ENCODE measurements at regions not wholly inside any gene's neighbourhood (a gene's known extent, or its start where the extent isn't known, plus 50 kb on each side); places are given as distances from the start of the nearest gene placed in this dataset.

DNA sequence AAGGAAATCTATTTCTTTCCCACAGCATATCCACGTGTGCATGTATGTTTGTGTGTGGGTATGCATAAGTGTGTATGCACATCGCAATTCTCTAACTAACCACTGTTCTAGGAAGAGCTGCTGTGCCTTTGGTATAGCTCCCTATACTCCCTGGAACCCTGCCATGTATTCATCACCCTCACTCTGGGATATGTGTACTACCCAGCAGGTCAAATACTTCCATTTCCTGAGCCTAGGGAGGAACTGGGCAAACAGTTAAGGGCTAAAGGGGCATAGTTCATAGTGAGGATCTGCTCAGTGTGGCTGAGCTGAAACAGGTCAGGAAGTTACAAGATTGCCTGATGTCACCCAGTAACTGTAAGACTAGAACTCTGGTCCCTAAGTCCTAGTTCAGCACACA, 260.4 kb downstream of the RPLP1 start:
- Histone ChIP-seq H3K27me3 (peaks cover 0 to 6% (median 0%) of the 10 kb centered on the region in 4 donors), H3K4me1 (no peaks in the 10 kb centered on the region), H3K36me3 (no peaks in the 10 kb centered on the region), H3K4me3 (no peak overlapping the region), H3K27ac (replicated peaks in 1 of 4) (no peak overlapping the region), H3K9me3 (peaks cover 0 to 14% (median 13%) of the 10 kb centered on the region in 4 donors)
- DNase-seq (ENCODE audit: extremely low spot score): no peak
- TF ChIP-seq POLR2AphosphoS5 (IDR thresholded peaks at IDR 0.05) (no peak), EP300 (IDR thresholded peaks at IDR 0.05) (no peak), POLR2A (IDR thresholded peaks at IDR 0.05; ENCODE audit: low read depth) (no peak)
- TF ChIP-seq, protein P1, sequence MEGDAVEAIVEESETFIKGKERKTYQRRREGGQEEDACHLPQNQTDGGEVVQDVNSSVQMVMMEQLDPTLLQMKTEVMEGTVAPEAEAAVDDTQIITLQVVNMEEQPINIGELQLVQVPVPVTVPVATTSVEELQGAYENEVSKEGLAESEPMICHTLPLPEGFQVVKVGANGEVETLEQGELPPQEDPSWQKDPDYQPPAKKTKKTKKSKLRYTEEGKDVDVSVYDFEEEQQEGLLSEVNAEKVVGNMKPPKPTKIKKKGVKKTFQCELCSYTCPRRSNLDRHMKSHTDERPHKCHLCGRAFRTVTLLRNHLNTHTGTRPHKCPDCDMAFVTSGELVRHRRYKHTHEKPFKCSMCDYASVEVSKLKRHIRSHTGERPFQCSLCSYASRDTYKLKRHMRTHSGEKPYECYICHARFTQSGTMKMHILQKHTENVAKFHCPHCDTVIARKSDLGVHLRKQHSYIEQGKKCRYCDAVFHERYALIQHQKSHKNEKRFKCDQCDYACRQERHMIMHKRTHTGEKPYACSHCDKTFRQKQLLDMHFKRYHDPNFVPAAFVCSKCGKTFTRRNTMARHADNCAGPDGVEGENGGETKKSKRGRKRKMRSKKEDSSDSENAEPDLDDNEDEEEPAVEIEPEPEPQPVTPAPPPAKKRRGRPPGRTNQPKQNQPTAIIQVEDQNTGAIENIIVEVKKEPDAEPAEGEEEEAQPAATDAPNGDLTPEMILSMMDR (IDR thresholded peaks at IDR 0.05): no peak
- intact Hi-C loops (cut with DNase I): no loop called here
- 87% methylated on average over 2 of the region's 2 CpGs for WGBS

DNA sequence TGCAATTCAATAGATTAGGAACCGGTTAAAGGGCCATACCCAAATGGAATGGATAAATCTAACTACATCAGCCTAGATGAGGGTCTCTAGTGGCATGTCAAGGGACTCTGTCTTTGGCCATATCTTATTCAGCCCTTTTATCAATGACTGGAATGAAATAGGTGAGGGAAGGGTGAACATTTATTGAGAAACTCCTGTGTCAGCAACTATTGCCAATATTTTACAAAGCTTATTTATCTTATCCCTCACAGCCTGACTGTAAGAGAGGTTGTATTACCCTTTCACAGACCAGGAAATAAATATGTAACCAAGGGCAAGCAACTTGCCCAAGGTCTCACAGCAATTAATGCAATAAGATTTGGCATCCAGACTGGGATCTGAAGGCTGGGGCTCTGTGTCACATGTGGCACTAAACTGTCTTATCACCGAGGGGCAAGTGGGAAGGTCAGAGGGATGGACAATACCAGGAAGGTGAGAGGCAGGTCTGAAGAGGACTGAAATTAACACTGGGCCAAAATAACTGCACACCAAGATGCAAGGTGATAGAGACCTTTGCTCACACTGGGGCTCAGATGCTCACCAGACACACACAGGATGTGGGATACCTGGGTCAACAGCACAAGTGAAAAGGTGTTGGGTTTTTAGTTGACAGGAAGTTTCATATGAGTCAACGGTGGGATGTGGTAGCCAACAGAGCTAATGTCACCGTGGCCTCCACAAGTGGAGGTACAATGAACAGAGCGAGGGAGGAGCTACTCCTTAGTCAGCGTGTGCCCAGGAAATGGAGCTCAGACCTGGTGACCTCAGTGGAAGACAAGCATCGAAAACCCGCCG, 261.3 kb downstream of the RPLP1 start:
- TF ChIP-seq, protein P1 (IDR thresholded peaks at IDR 0.05): no peak
- no peak for TF ChIP-seq EP300 (IDR thresholded peaks at IDR 0.05)
- H3K4me1 ChIP-seq: no peaks in the 10 kb centered on the region

DNA sequence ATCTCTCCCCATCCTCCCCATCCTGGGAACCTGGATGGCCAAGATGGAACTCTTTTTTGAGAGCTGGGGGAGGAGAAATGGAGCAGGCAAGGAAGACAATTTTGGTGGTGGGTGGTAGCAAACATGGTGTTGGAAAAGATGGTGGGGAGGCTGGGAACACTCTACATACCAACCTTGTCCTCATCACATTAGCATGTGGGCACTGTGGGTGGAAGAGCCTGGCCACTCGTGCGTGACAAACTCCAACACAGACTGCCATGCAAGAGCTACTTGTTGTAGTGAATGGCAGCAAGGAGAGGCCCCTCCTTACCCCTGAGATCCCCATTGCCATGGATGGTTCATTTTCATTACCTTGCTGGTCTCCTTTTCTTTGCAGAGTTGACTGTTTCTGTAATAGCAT, 262.6 kb downstream of the RPLP1 start:
- Histone ChIP-seq H3K4me1 (no peaks in the 10 kb centered on the region), H3K4me3 (no peak overlapping the region), H3K27me3 (peaks cover 0 to 6% (median 0%) of the 10 kb centered on the region in 4 donors), H3K27ac (replicated peaks in 1 of 4) (no peak overlapping the region), H3K9me3 (no peaks in the 10 kb centered on the region), H3K36me3 (no peaks in the 10 kb centered on the region)
- intact Hi-C loops (cut with DNase I): no loop called here
- no peak for DNase-seq (ENCODE audit: extremely low spot score)
- WGBS: 59% methylated on average over 2 of the region's 2 CpGs
- no peak for TF ChIP-seq POLR2A (IDR thresholded peaks at IDR 0.05; ENCODE audit: low read depth)

More for the DNA sequence above, 261.3 kb downstream of the RPLP1 start:
- Histone ChIP-seq H3K4me3 (no peak overlapping the region), H3K27me3 (peaks cover 0 to 6% (median 0%) of the 10 kb centered on the region in 4 donors), H3K9me3 (peaks cover 0 to 4% (median 3%) of the 10 kb centered on the region in 4 donors), H3K36me3 (no peaks in the 10 kb centered on the region), H3K27ac (replicated peaks in 1 of 4) (no peak overlapping the region)
- no peak for DNase-seq (ENCODE audit: extremely low spot score)
- WGBS: 83% methylated on average over 9 of the region's 9 CpGs
- intact Hi-C loops (cut with DNase I): no loop called here

DNA sequence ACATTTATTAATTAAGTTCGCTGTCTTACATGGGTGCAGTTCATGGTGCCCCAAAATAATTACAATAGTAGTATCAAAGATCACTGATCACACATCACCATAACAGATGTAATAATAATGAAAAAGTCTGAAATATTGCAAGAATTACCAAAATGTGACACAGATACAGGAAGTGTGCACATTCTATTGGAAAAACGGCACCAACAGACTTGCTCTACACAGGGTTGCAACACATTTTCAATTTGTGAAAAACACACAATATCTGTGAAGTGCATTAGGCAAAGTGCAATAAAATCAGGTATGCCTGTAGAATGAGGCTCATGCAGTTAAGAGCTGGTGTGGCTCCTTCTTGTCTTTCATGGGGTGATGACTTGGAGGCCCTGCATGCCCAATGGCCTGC, 265.8 kb downstream of the RPLP1 start:
- intact Hi-C loops (cut with DNase I): no loop called here
- Histone ChIP-seq H3K36me3 (no peaks in the 10 kb centered on the region), H3K27me3 (no peaks in the 10 kb centered on the region), H3K9me3 (no peaks in the 10 kb centered on the region), H3K27ac (replicated peaks in 1 of 4) (no peak overlapping the region), H3K4me3 (no peak overlapping the region), H3K4me1 (peaks cover 0 to 1% (median under 1%) of the 10 kb centered on the region in 4 donors)
- WGBS: 83% methylated on average over 2 of the region's 2 CpGs
- TF ChIP-seq, protein P1 (IDR thresholded peaks at IDR 0.05): no peak
- TF ChIP-seq POLR2AphosphoS5 (IDR thresholded peaks at IDR 0.05) (no peak), POLR2A (IDR thresholded peaks at IDR 0.05; ENCODE audit: low read depth) (no peak), EP300 (IDR thresholded peaks at IDR 0.05) (no peak)
- no peak for DNase-seq (ENCODE audit: extremely low spot score)

DNA sequence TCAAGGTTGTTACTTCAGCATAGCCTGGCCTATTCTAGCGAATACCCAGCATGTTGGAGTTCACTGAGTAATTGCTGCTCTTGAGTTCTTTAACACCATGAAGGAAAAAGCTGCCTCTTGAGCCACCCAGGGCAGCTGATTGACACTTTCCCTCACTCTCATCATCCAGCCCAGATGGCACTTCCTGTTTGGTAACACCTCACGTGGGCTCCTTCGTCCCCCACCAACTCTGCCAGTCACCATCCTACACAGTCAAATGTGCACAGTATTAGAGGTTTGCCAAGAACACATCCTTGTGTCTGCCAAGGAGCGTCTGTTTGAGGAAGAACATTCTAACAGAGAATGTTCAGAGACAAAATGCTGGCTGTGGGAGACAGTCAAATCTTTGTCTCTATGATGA, 266.3 kb downstream of the RPLP1 start:
- no peaks in the 10 kb centered on the region for H3K27me3 ChIP-seq
- intact Hi-C loops (cut with DNase I): no loop called here
- H3K4me1 ChIP-seq: peaks cover 0 to 5% (median 2%) of the 10 kb centered on the region in 4 donors
- peak overlapping the region in 1 of 4 donors; percentile 23 for H3K27ac ChIP-seq (replicated peaks in 1 of 4)
- H3K36me3 ChIP-seq: no peaks in the 10 kb centered on the region
- no peak for DNase-seq (ENCODE audit: extremely low spot score)
- WGBS: 61% methylated on average over 4 of the region's 4 CpGs
- H3K9me3 ChIP-seq: no peaks in the 10 kb centered on the region
- no peak overlapping the region for H3K4me3 ChIP-seq
- TF ChIP-seq EP300 (IDR thresholded peaks at IDR 0.05) (no peak), POLR2A (IDR thresholded peaks at IDR 0.05; ENCODE audit: low read depth) (no peak), POLR2AphosphoS5 (IDR thresholded peaks at IDR 0.05) (peak in 1 of 2 donors; percentile 34)
- TF ChIP-seq, protein P1 (IDR thresholded peaks at IDR 0.05): no peak

Data from esophagus muscularis mucosa (tissue), 4 donors.